Heart left ventricle (tissue), 16 donors: ENCODE measurements at regions not wholly inside any gene's neighbourhood (a gene's known extent, or its start where the extent isn't known, plus 50 kb on each side); places are given as distances from the start of the nearest gene placed in this dataset.
"Not testable (repeated sequence)": the region's sequence is repeated elsewhere in the genome, so short reads cannot be mapped to it uniquely, and the experiment has no call there.

ENCODE experiments used
- ATAC-seq, 4 donors: fragments of 200-7000 bp; cut with Tn5 transposase; one replicate each; pipeline ENCODE4 v1.9.1; 2020 to 2022; ENCODE audit warnings: moderate library complexity in 4 of 4, mild to moderate bottlenecking in 3 of 4, moderate number of reproducible peaks in 1 of 4
- DNase-seq, 5 donors: peaks; one replicate each; pipeline ENCODE4 v3.0.0-alpha.2; 2020
- H3K27ac ChIP-seq, 12 donors: fragments of 200-600 bp; sonication (generic) in 4 of 12; one replicate each; pipeline versions ENCODE4 v1.5.0 to v1.8.0; 2016 to 2022; ENCODE audit warnings: mild to moderate bottlenecking in 2 of 12
- H3K27me3 ChIP-seq, 9 donors: fragments of 200-600 bp; sonication (generic) in 2 of 9; one replicate each; pipeline versions ENCODE4 v1.5.1 to v1.8.0; 2016 to 2022; ENCODE audit warnings: mild to moderate bottlenecking in 3 of 9
- H3K36me3 ChIP-seq, 9 donors: fragments of 200-600 bp; sonication (generic) in 2 of 9; one replicate each; pipeline versions ENCODE4 v1.5.0 to v1.8.0; 2018 to 2022; ENCODE audit warnings: mild to moderate bottlenecking in 2 of 9
- H3K4me1 ChIP-seq, 12 donors: fragments of 200-600 bp; sonication (generic) in 4 of 12; one replicate each; pipeline versions ENCODE4 v1.5.0 to v1.8.0; 2016 to 2022; ENCODE audit warnings: mild to moderate bottlenecking in 3 of 12
- H3K4me3 ChIP-seq, 12 donors: fragments of 200-600 bp; sonication (generic) in 4 of 12; one replicate each; pipeline versions ENCODE4 v1.5.0 to v1.8.0; 2017 to 2022; ENCODE audit warnings: mild to moderate bottlenecking in 9 of 12, moderate library complexity in 4 of 12
- H3K9me3 ChIP-seq, 12 donors: fragments of 200-600 bp; sonication (generic) in 4 of 12; one replicate each; pipeline versions ENCODE4 v1.5.0 to v1.8.0; 2016 to 2022; ENCODE audit warnings: mild to moderate bottlenecking in 1 of 12
- CTCF ChIP-seq, 12 donors: fragments of 200-600 bp; sonication (generic) in 4 of 12; IDR thresholded peaks; one replicate each; pipeline versions ENCODE4 v1.5.0 to v1.8.0; 2018 to 2022; ENCODE audit warnings: antibody characterized with exemption in 12 of 12, mild to moderate bottlenecking in 5 of 12
- POLR2A ChIP-seq, 2 donors: fragments of 450-650 bp; IDR thresholded peaks; one replicate each; pipeline ENCODE4 v1.6.1; 2017; ENCODE audit warnings: antibody characterized with exemption in 2 of 2, mild to moderate bottlenecking in 2 of 2, moderate library complexity in 2 of 2
- WGBS, 4 donors: extraction: QIAGEN DNeasy Blood & Tissue Kit in 2 of 4; methylation state at CpG; one replicate each; pipeline versions ENCODE4 v1.1.5 to v1.1.7; 2013 to 2018; 5-methylcytosine and 5-hydroxymethylcytosine counted together
- intact Hi-C, 10 donors: fragments of 100-400 bp; cut with DNase I; formaldehyde crosslinking; loops; one replicate each; pipeline versions ENCODE4 v1.11.1 to v1.14.2; 2022
- donor health status: ischemic (EF 13 %, LVEDD 7.1; RV severe dilation, severe dysfunction).
- donor health status: healthy with polysubstance abuse.
- donor health status: DM: no; HTN: yes; CAD: no.
- donor health status: DM: no; HTN: no; CAD: no.
- donor health status: ischemic (EF 25% LVEDD 6.9; RV normal size, moderate dysfunction).
- donor health status: ischemic (EF 25% LVEDD 5.7; RV mildly dilated, moderate dysfunction).
- donor health status: healthy.
- donor health status: DM: yes; HTN: yes; CAD: no.
- donor health status: ischemic (EF 35%, LVEDD 5.7; RV mildly dilated, moderate dysfunction).
- donor health status: nonischemic (EF 11% LVEDD 7.7; RV severe dilation, severe dysfunction).
- donor health status: DM: yes; HTN: yes; CAD: no.
- donor health status: PGD.
- donor health status: ischemic (EF 29% LVEDD 5.4; RV normal size, mild dysfunction).
- donor health status: nonischemic (EF 23%, LVEDD 6.1; RV moderate dilation, normal function).

- no peaks in the 10 kb centered on the region for H3K27me3 ChIP-seq
- H3K4me3 ChIP-seq: no peak overlapping the region
- no peak for TF ChIP-seq CTCF (IDR thresholded peaks at IDR 0.05)
- no peak for TF ChIP-seq POLR2A (IDR thresholded peaks at IDR 0.05)
- DNase-seq (no peak), ATAC-seq (no peak)
- H3K36me3 ChIP-seq: no peaks in the 10 kb centered on the region
- no peaks in the 10 kb centered on the region for H3K9me3 ChIP-seq
- no peaks in the 10 kb centered on the region for H3K4me1 ChIP-seq
- intact Hi-C loops: no loop called here
- no peak overlapping the region for H3K27ac ChIP-seq
- 88 to 97% (median 92%) methylated on average over 22 to 55 of the region's 55 CpGs for WGBS, 4 donors
These were observed 298.9 kb upstream of the MAGEB16 start for GRCh38 chrX:35499071-35499862.

GRCh38 chrX:35507701-35508100 lies 290.4 kb upstream of the MAGEB16 start:
- DNase-seq (no peak), ATAC-seq (no peak)
- WGBS, 4 donors: 58 to 62% (median 60%) methylated on average over 3 of the region's 3 CpGs
- Histone ChIP-seq H3K27ac (no peak overlapping the region), H3K36me3 (no peaks in the 10 kb centered on the region), H3K9me3 (no peaks in the 10 kb centered on the region), H3K4me3 (no peak overlapping the region), H3K4me1 (no peaks in the 10 kb centered on the region), H3K27me3 (no peaks in the 10 kb centered on the region)
- TF ChIP-seq POLR2A (IDR thresholded peaks at IDR 0.05) (no peak), CTCF (IDR thresholded peaks at IDR 0.05) (no peak)
- intact Hi-C loops: no loop called here

- H3K4me3 ChIP-seq, H3K4me1 ChIP-seq, ATAC-seq, DNase-seq, H3K9me3 ChIP-seq, intact Hi-C loops, H3K36me3 ChIP-seq, H3K27ac ChIP-seq, H3K27me3 ChIP-seq: not testable (repeated sequence)
- WGBS, 4 donors: 81 to 92% (median 86%) methylated on average over 8 of the region's 8 CpGs
These were observed 250.1 kb upstream of the MAGEB16 start for GRCh38 chrX:35548003-35548402.

- no peak overlapping the region for H3K4me3 ChIP-seq
- no peaks in the 10 kb centered on the region for H3K9me3 ChIP-seq
- H3K36me3 ChIP-seq: no peaks in the 10 kb centered on the region
- 69 to 95% (median 86%) methylated on average over 1 of the region's 1 CpG for WGBS, 4 donors
- no peak for DNase-seq
- TF ChIP-seq POLR2A (IDR thresholded peaks at IDR 0.05): no peak
- TF ChIP-seq CTCF (IDR thresholded peaks at IDR 0.05): no peak
- intact Hi-C loops: no loop called here
- no peaks in the 10 kb centered on the region for H3K27me3 ChIP-seq
- no peak for ATAC-seq
- H3K4me1 ChIP-seq: no peaks in the 10 kb centered on the region
- no peak overlapping the region for H3K27ac ChIP-seq
These were observed 240.2 kb upstream of the MAGEB16 start for GRCh38 chrX:35557916-35558315.

- 75 to 84% (median 80%) methylated on average over 1 of the region's 1 CpG for WGBS, 4 donors
- no peak for ATAC-seq
- TF ChIP-seq POLR2A (IDR thresholded peaks at IDR 0.05) (no peak), CTCF (IDR thresholded peaks at IDR 0.05) (no peak)
These were observed 236.2 kb upstream of the MAGEB16 start for GRCh38 chrX:35561985-35562384.

More at GRCh38 chrX:35561985-35562384, 236.2 kb upstream of the MAGEB16 start:
- no peak overlapping the region for H3K27ac ChIP-seq
- no peak for DNase-seq
- H3K36me3 ChIP-seq: no peaks in the 10 kb centered on the region
- intact Hi-C loops: no loop called here
- no peak overlapping the region for H3K4me3 ChIP-seq
- no peaks in the 10 kb centered on the region for H3K4me1 ChIP-seq
- H3K27me3 ChIP-seq: no peaks in the 10 kb centered on the region
- H3K9me3 ChIP-seq: no peaks in the 10 kb centered on the region
